D721Med (cell line): ENCODE measurements at regions not wholly inside any gene's neighbourhood (a gene's known extent, or its start where the extent isn't known, plus 50 kb on each side); places are given as distances from the start of the nearest gene placed in this dataset.

ENCODE experiments used
- DNase-seq: peaks from one replicate; pipeline ENCODE4 v3.0.0; 2011; ENCODE audit warnings: low spot score; ENCODE audit not compliant: insufficient read length
- FAIRE-seq: peaks from 2 replicates; lab custom pipeline; 2011; peaks lifted over from hg19 to GRCh38; lab: Jason Lieb, UNC
- CTCF ChIP-seq: IDR thresholded peaks from 2 replicates; pipeline ENCODE4 v1.5.1; 2012; ENCODE audit warnings: mild to moderate bottlenecking, control low read depth; ENCODE audit not compliant: insufficient read depth; ENCODE audit errors: missing control alignments

- no peak for FAIRE-seq
- no peak for TF ChIP-seq CTCF
- DNase-seq: no peak
Measured at GRCh38 chr2:150618245-150618895, 130.9 kb upstream of the RND3 start.

DNA sequence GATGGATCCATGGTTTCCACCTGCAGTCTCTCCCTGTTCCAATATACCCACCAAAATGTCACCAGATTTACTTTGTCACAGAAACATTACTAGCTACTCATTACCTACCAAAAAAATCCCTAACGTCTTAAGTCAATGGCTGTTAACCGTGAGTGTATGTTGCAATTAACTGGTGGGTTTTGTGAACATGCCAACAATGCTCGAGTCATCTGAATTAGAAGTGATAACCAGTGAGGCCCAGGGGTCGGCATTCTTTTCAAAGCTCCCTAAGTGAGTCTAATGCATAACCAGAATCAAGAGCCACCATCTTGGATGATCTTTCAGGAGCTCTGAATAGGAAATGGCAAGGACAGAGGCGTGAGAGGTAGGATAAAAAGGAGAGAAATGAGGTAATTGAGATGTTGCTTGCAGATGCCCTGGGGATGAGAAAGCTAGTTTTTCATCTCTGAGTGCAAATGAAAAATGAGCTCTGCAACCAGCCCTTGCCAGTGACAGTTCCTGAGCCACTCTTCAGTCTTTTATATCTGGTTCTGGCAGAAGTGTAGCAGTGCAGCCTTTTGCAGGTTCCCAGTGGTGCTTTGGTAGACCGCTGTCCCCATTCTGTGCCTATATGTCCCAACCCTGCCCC lies 130.0 kb upstream of the RND3 start:
- FAIRE-seq (no peak), DNase-seq (no peak)
- TF ChIP-seq CTCF: no peak

DNA sequence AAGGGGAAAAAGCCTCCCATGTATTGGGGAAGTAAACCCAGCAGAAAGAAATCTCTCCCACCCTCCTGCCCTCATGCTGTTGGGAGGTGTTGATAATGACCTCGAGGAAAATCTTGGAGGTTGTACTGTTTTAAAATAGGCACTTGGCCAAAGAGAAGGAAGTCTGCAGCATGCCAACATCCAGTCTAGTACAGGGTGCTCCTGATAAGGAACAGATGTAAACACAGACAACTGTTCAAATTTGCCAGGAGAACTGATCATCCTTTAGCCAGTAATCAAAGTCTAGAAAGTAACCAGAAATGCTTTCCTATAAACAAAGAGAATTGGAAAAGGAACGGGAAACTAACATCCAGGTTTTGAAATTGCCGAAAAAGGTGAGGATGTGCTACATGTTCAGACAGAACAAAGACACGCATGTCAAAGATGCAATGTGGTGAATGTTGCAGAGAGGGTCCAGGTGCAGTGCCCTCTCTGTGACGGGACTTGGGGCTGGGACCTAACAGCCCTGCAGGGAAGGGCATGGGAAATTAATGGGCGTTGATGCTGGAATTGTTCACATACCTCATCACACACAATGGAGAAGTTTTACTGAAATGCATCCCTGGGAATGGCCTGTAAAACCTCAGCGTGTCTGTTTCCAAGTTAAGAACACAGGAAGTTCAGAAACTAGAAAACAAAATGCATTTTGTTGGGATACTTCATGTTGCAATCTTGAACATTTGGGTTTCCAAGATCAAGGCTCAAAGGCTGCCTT lies 125.7 kb upstream of the RND3 start:
- FAIRE-seq: no peak

GRCh38 chr2:150610670-150611279 lies 123.3 kb upstream of the RND3 start:
- FAIRE-seq (no peak), DNase-seq (no peak)
- peak; percentile 71 for TF ChIP-seq CTCF

More for the DNA sequence above, 125.7 kb upstream of the RND3 start:
- no peak for DNase-seq
- no peak for TF ChIP-seq CTCF

DNA sequence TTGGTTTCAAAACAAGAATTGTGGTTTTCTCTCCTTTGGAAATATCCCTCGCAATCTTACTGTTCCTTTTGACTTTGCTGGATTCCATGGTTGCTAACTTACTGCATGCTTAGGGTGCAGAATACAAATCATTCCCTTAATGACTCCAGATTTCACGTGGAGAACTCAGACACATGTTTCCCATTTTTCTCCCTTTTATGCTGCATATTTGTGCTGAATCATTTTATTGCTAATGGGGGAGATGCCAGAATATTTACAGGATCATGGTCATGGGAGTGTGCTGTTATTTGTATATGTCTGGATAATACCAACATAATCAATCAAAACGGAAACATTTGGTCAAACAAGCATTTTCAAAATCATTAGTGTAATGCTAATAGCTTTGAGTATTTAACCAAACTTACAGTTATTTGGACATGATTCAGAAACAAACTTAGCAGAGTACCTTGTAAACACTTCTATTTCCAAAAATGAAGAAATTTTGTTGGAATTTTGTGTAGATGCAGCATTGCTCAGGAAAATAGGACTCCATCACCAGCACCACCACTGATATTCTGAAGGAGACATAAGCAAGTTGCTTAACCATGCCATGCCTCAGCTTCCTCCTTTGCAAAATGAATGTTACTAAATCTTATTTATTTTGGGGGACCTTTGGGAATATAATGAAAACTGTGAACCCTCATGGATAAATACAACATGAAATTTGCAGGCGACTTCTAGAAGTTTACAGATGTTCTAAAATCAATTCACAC lies 122.5 kb upstream of the RND3 start:
- no peak for TF ChIP-seq CTCF
- no peak for FAIRE-seq
- no peak for DNase-seq

GRCh38 chr2:150608341-150608740 lies 120.9 kb upstream of the RND3 start:
- FAIRE-seq: no peak
- DNase-seq: no peak
- no peak for TF ChIP-seq CTCF
